K562 (cell line): ENCODE measurements at regions not wholly inside any gene's neighbourhood (a gene's known extent, or its start where the extent isn't known, plus 50 kb on each side); places are given as distances from the start of the nearest gene placed in this dataset.

Source experiments
- ATAC-seq: fragments of 200-7000 bp; cut with Tn5 transposase; 3 replicates; pipeline ENCODE4 v1.9.1; 2020; ENCODE audit warnings: moderate library complexity
- BruUV-seq: library from RNA; stranded (reverse); fragments of 400-500 nt; replicated peaks from 2 replicates; lab custom pipeline; 2021; lab: Mats Ljungman, UMichigan
- CTCF ChIA-PET: fragments of 300-600 bp; formaldehyde crosslinking; extraction: SDS; loops from one replicate; lab custom pipeline; 2021; ENCODE audit warnings: low intra/inter-chr PET ratio; lab: Yijun Ruan, JAX
- POLR2A ChIA-PET: fragments of 300-600, 350-650 bp; sonication (Branson Sonifier 250); formaldehyde crosslinking; extraction: SDS; loops from one replicate; lab custom pipeline; 2021; ENCODE audit warnings: antibody characterized with exemption, inconsistent platforms; lab: Yijun Ruan, JAX
- DNase-seq, 4 experiments: peaks; one replicate each; pipeline versions ENCODE4 v3.0.0 to v3.0.0-alpha.2; 2011 to 2018; ENCODE audit warnings: low spot score in 3 of 4, mixed read lengths in 3 of 4; ENCODE audit errors: extremely low read depth in 1 of 4
- FAIRE-seq: peaks from 2 replicates; lab custom pipeline; 2011; peaks lifted over from hg19 to GRCh38; lab: Jason Lieb, UNC
- H2AFZ ChIP-seq: 2 replicates; pipeline ENCODE4 v1.6.0; 2011; ENCODE audit warnings: low read depth, low read length, control low read depth, inconsistent platforms
- H3K27ac ChIP-seq: fragments of 200-600 bp; 3 replicates; pipeline ENCODE4 v1.8.0; 2011; ENCODE audit warnings: low read depth, mild to moderate bottlenecking, control low read depth, inconsistent platforms, low read length, moderate library complexity, mixed read lengths; ENCODE audit errors: extremely low read depth
- H3K27me3 ChIP-seq, 2 experiments: fragments of 300-600 bp in 1 of 2; 2 replicates in 1 of 2; 3 replicates in 1 of 2; pipeline versions ENCODE4 v1.6.0 to v1.8.0; 2011; ENCODE audit warnings: inconsistent platforms in 2 of 2, low read length in 2 of 2, mild to moderate bottlenecking in 1 of 2, mixed read lengths in 1 of 2, moderate library complexity in 1 of 2; ENCODE audit not compliant: control insufficient read depth in 2 of 2, insufficient read depth in 2 of 2
- H3K36me3 ChIP-seq: fragments of 300-600 bp; 3 replicates; pipeline ENCODE4 v1.8.0; 2011; ENCODE audit warnings: mild to moderate bottlenecking, low read length, inconsistent platforms; ENCODE audit not compliant: control insufficient read depth, insufficient read depth
- H3K4me1 ChIP-seq, 2 experiments: fragments of 200-600 bp in 1 of 2; replicated peaks in 1 of 2; 2 replicates in 1 of 2; 3 replicates in 1 of 2; pipeline versions ENCODE4 v1.5.1 to v1.8.0; 2011; ENCODE audit warnings: inconsistent platforms in 2 of 2, low read length in 2 of 2, mild to moderate bottlenecking in 1 of 2, mixed read lengths in 1 of 2, moderate library complexity in 1 of 2; ENCODE audit not compliant: control insufficient read depth in 2 of 2, insufficient read depth in 2 of 2
- H3K4me2 ChIP-seq: 2 replicates; pipeline ENCODE4 v1.6.1; 2011; ENCODE audit warnings: low read length, control low read depth, inconsistent platforms, mixed read lengths; ENCODE audit not compliant: insufficient read depth
- H3K4me3 ChIP-seq: fragments of 200-600 bp; sonication (generic), shearing (Covaris generic); 2 replicates; pipeline ENCODE4 v1.5.1; 2016; ENCODE audit warnings: control low read depth, inconsistent platforms
- H3K79me2 ChIP-seq: fragments of 200-600 bp; 3 replicates; pipeline ENCODE4 v1.8.0; 2011; ENCODE audit warnings: low read length, inconsistent platforms; ENCODE audit not compliant: control insufficient read depth, insufficient read depth
- H3K9ac ChIP-seq, 2 experiments: 2 replicates each; pipeline versions ENCODE4 v1.6.0 to v1.6.1; 2011; ENCODE audit warnings: low read depth in 2 of 2, low read length in 2 of 2, control low read depth in 1 of 2, inconsistent platforms in 1 of 2, mild to moderate bottlenecking in 1 of 2, mixed read lengths in 1 of 2; ENCODE audit not compliant: insufficient read depth in 1 of 2
- H3K9me1 ChIP-seq: one replicate; pipeline ENCODE4 v1.6.0; 2011; ENCODE audit warnings: inconsistent platforms, mild to moderate bottlenecking, low read length, moderate library complexity; ENCODE audit not compliant: control insufficient read depth, insufficient read depth
- H3K9me3 ChIP-seq: replicated peaks from 2 replicates; pipeline ENCODE4 v1.5.1; 2011; ENCODE audit warnings: low read depth, low read length, inconsistent platforms; ENCODE audit not compliant: control insufficient read depth, insufficient read depth
- H4K20me1 ChIP-seq: replicated peaks from 2 replicates; pipeline ENCODE4 v1.6.1; 2011; ENCODE audit warnings: low read length, inconsistent platforms, mixed read lengths; ENCODE audit not compliant: control insufficient read depth, insufficient read depth
- BCOR ChIP-seq: fragments of 450-650 bp; IDR thresholded peaks from 2 replicates; pipeline ENCODE4 v1.6.1; 2016
- PHF8 ChIP-seq: fragments of 200-600 bp; sonication (generic); IDR thresholded peaks from 2 replicates; pipeline ENCODE4 v1.6.1; 2012; ENCODE audit warnings: mixed run types, mild to moderate bottlenecking, inconsistent platforms, low read length, moderate library complexity, borderline replicate concordance
- POLR3A ChIP-seq: IDR thresholded peaks from 2 replicates; pipeline ENCODE4 v1.6.1; 2011; ENCODE audit warnings: borderline replicate concordance, mild to moderate bottlenecking, moderate library complexity; ENCODE audit not compliant: insufficient read length, insufficient read depth; ENCODE audit errors: extremely low read depth
- ZBTB1 ChIP-seq: sonication (generic); formaldehyde crosslinking; IDR thresholded peaks from 2 replicates; pipeline ENCODE4 v1.8.1; 2023; ENCODE audit warnings: missing genetic modification reagents, low read depth, mild to moderate bottlenecking, borderline replicate concordance
- WGBS: fragments of 100-300 bp; shearing (Covaris generic); methylation state at CpG from one replicate; pipeline ENCODE4 v1.1.6; 2016; ENCODE audit warnings: low coverage, mixed read lengths; ENCODE audit not compliant: insufficient coverage; ENCODE audit errors: missing lambda C conversion rate; 5-methylcytosine and 5-hydroxymethylcytosine counted together
- in situ Hi-C: fragments of 300-500 bp; cut with MboI; formaldehyde crosslinking; loops from 4 replicates; pipeline ENCODE4 v1.15.0; 2018; ENCODE audit warnings: inconsistent platforms, mixed read lengths
- intact Hi-C: fragments of 100-400 bp; cut with micrococcal nuclease; formaldehyde crosslinking; loops from 2 replicates; pipeline ENCODE4 v1.14.2; 2022
- TF ChIP-seq, protein P1 (sequence below): fragments of 450-650 bp; formaldehyde crosslinking; IDR thresholded peaks from 2 replicates; pipeline ENCODE4 v1.4.0; 2020; ENCODE audit warnings: mild to moderate bottlenecking
- TF ChIP-seq, protein P2 (sequence below): fragments of 250-450 bp; sonication (Bioruptor Pico); IDR thresholded peaks from 2 replicates; pipeline ENCODE4 v1.5.0; 2020; ENCODE audit warnings: mild to moderate bottlenecking, borderline replicate concordance

DNA sequence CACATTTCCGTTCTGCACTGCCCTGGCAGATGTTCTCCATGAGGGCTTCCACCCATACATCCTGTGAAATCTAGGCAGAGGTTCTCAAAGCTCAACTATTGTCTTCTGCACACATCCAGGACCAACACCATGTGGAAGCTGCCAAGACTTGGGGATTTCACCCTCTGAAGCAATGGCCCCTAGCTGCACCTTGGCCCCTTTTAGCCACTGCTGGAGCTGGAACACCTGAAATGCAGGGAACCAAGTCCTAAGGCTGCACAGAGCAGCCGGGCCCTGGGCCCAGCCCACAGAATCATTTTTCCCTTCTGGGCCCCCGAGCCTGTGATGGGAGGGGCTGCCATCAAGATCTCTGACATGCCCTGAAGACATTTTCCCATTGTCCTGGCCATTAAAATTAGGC is 228.7 kb downstream of the ANXA1 start:
- no peaks in the 10 kb centered on the region for H3K36me3 ChIP-seq
- no peaks in the 10 kb centered on the region; a peak in 1 of 5 replicates for H3K4me1 ChIP-seq
- no peaks in the 10 kb centered on the region for H3K27me3 ChIP-seq
- FAIRE-seq = no peak
- TF ChIP-seq PHF8 (no peak), ZBTB1 (CRISPR knock-in tag) (no peak), BCOR (no peak), POLR3A (no peak)
- TF ChIP-seq, protein P1, sequence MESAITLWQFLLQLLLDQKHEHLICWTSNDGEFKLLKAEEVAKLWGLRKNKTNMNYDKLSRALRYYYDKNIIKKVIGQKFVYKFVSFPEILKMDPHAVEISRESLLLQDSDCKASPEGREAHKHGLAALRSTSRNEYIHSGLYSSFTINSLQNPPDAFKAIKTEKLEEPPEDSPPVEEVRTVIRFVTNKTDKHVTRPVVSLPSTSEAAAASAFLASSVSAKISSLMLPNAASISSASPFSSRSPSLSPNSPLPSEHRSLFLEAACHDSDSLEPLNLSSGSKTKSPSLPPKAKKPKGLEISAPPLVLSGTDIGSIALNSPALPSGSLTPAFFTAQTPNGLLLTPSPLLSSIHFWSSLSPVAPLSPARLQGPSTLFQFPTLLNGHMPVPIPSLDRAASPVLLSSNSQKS = no peak
- TF ChIP-seq, protein P2, sequence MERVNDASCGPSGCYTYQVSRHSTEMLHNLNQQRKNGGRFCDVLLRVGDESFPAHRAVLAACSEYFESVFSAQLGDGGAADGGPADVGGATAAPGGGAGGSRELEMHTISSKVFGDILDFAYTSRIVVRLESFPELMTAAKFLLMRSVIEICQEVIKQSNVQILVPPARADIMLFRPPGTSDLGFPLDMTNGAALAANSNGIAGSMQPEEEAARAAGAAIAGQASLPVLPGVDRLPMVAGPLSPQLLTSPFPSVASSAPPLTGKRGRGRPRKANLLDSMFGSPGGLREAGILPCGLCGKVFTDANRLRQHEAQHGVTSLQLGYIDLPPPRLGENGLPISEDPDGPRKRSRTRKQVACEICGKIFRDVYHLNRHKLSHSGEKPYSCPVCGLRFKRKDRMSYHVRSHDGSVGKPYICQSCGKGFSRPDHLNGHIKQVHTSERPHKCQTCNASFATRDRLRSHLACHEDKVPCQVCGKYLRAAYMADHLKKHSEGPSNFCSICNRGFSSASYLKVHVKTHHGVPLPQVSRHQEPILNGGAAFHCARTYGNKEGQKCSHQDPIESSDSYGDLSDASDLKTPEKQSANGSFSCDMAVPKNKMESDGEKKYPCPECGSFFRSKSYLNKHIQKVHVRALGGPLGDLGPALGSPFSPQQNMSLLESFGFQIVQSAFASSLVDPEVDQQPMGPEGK (CRISPR knock-in tag) = no peak
- TF ChIP-seq, all 486 proteins: peak for 0
- H3K9me3 ChIP-seq = no peaks in the 10 kb centered on the region
- intact Hi-C loops = no loop called here
- H3K4me2 ChIP-seq = no peak overlapping the region
- H3K4me3 ChIP-seq = no peak overlapping the region
- no peak for ATAC-seq
- H2AFZ ChIP-seq = no peak overlapping the region
- H3K9ac ChIP-seq = no peak overlapping the region
- H4K20me1 ChIP-seq = no peaks in the 10 kb centered on the region
- H3K9me1 ChIP-seq = no peaks in the 10 kb centered on the region
- DNase-seq = no peak
- ChIA-PET CTCF (no interaction called here), POLR2A (interaction anchor here (0.7 to 0.8 kb wide), 2 partner anchors 22 to 734 kb away, joined by 3 read pairs; no protein-coding TSS in a partner anchor)
- no TSS peak for BruUV-seq
- no peaks in the 10 kb centered on the region for H3K79me2 ChIP-seq
- H3K27ac ChIP-seq = no peak overlapping the region
- 31% methylated on average over 3 of the region's 3 CpGs for WGBS
- in situ Hi-C loops = no loop called here
